BJ (cell line): ENCODE measurements at regions not wholly inside any gene's neighbourhood (a gene's known extent, or its start where the extent isn't known, plus 50 kb on each side); places are given as distances from the start of the nearest gene placed in this dataset.

Experiments used
- CTCF ChIA-PET: fragments of 350-600 bp; formaldehyde crosslinking; extraction: SDS; loops from one replicate; lab custom pipeline; 2021; ENCODE audit warnings: antibody characterized with exemption, inconsistent platforms; lab: Yijun Ruan, JAX
- POLR2A ChIA-PET: fragments of 300-600 bp; sonication (Branson Sonifier 250); formaldehyde crosslinking; extraction: SDS; loops from one replicate; lab custom pipeline; 2021; ENCODE audit warnings: antibody characterized with exemption; lab: Charles Lee
- DNase-seq: peaks from one replicate; pipeline ENCODE4 v3.0.0-alpha.2; 2011; ENCODE audit warnings: low read depth
- H3K27me3 ChIP-seq: 2 replicates; pipeline ENCODE4 v1.6.0; 2011; ENCODE audit warnings: low read length; ENCODE audit not compliant: control insufficient read depth, insufficient read depth
- H3K36me3 ChIP-seq: 2 replicates; pipeline ENCODE4 v1.5.1; 2011; ENCODE audit warnings: low read length; ENCODE audit not compliant: control insufficient read depth, insufficient read depth
- H3K4me3 ChIP-seq: 2 replicates; pipeline ENCODE4 v1.5.1; 2011; ENCODE audit warnings: low read depth, mild to moderate bottlenecking, control low read depth, low read length
- CTCF ChIP-seq: IDR thresholded peaks from 2 replicates; pipeline ENCODE4 v1.5.1; 2011; ENCODE audit warnings: low read depth, mild to moderate bottlenecking, control low read depth, inconsistent platforms, low read length, moderate library complexity; ENCODE audit not compliant: insufficient read depth

- Histone ChIP-seq H3K4me3 (no peak overlapping the region), H3K27me3 (peaks cover 2% of the 10 kb centered on the region), H3K36me3 (no peaks in the 10 kb centered on the region)
- POLR2A ChIA-PET, result no interaction called here
- CTCF ChIA-PET, result no interaction called here
- TF ChIP-seq CTCF, result no peak
- no peak for DNase-seq
Measured at GRCh38 chr12:113688313-113688712, 216.6 kb upstream of the LHX5 start.

- POLR2A ChIA-PET, result no interaction called here
- no peak for TF ChIP-seq CTCF
- no peak for DNase-seq
- Histone ChIP-seq H3K27me3 (no peaks in the 10 kb centered on the region; the same call in 1 of the 2 replicates), H3K4me3 (no peak overlapping the region), H3K36me3 (no peaks in the 10 kb centered on the region)
- CTCF ChIA-PET, result no interaction called here
Measured at GRCh38 chr12:113684908-113685782, 213.5 kb upstream of the LHX5 start.

- Histone ChIP-seq H3K4me3 (no peak overlapping the region), H3K27me3 (no peaks in the 10 kb centered on the region; the same call in 1 of the 2 replicates), H3K36me3 (no peaks in the 10 kb centered on the region)
- ChIA-PET CTCF (no interaction called here), POLR2A (no interaction called here)
- TF ChIP-seq CTCF, result no peak
- DNase-seq, result no peak
Measured at GRCh38 chr12:113684053-113684907, 212.6 kb upstream of the LHX5 start.

- Histone ChIP-seq H3K4me3 (no peak overlapping the region), H3K27me3 (no peaks in the 10 kb centered on the region; the same call in 1 of the 2 replicates), H3K36me3 (no peaks in the 10 kb centered on the region)
- no peak for TF ChIP-seq CTCF
- no peak for DNase-seq
- ChIA-PET POLR2A (no interaction called here), CTCF (no interaction called here)
Measured at GRCh38 chr12:113683574-113683973, 211.9 kb upstream of the LHX5 start.

- Histone ChIP-seq H3K36me3 (no peaks in the 10 kb centered on the region), H3K4me3 (no peak overlapping the region), H3K27me3 (peaks cover 7% of the 10 kb centered on the region)
- POLR2A ChIA-PET, result no interaction called here
- TF ChIP-seq CTCF, result no peak
- no peak for DNase-seq
- CTCF ChIA-PET, result no interaction called here
Measured at GRCh38 chr12:113680868-113681267, 209.2 kb upstream of the LHX5 start.
